ENCODE measurements at regions not wholly inside any gene's neighbourhood (a gene's known extent, or its start where the extent isn't known, plus 50 kb on each side); places are given as distances from the start of the nearest gene placed in this dataset.

DNA sequence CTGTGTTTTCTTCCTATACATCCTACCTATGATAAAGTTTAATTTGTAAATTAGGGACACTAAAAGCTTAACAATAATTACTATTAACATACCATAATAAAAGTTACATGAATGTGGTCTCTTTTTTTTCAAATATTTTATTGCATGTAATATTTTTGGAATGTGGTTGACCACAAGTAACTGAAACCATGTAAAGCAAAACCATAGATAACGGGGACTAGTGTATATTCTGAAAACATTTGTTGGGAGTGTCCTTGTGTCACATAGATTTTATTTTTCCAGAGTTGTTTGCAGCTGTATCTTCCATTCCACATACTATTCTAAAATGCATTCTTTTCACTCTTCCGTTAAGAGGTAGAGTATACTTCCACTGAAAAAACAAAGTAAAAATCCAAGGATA is 200.4 kb downstream of the KIF18A start:
- no peak for DNase-seq (ENCODE audit: low read depth in 3 of 3, low spot score in 2 of 3)

DNA sequence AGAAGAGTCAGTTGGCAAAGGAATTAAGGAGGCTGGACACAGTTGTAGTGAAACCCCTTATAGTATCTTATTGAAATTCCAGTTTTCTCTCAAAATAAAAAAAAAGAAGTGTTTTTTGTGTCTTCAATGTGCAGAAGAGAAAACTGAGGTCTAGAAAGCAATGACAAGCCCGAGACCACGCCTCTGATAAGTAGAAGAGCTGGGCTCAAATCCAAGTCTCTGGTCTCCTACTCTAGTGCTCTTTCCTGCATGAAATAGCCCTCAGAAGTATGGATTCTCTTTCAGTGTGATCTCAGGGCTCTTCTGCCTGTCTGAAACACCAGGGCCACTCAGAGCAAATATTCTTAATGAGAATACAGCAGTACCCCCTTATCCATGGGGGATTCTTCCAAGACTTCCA is 200.9 kb downstream of the KIF18A start:
- no peak for DNase-seq (ENCODE audit: low read depth in 3 of 3, low spot score in 2 of 3)

DNA sequence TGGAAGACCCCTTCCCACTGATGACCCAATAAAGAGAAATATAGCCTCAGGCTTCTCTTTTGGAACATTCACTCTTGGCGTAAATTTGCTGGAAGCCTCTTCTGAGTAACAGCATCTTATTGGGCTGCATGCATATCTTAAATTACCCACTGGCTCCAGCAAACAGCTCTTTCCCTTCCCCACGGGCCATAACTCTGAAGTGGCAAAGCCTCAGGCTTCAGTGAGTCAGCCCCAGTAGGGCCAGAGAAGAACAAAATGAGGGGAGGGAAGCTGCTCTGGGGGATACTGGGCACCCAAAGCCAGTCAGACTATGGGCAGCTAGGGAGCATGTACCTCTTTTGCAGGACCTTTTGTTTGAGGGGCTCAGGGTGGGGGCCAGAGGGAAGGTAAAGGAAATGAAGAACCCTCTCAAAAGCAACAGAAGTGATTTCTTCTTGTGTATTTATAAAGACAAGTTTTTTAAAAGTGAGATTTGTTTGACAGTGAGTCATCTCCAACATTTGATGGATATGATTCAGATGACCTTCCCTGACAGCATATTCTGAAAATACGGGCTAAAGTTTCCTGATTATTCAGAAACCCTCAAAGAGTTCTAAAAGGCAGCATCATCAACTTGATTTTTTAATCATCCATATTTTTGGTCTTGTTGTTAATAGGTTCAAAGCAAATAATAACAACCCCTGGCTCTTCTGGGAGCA is 203.4 kb downstream of the KIF18A start:
- no peak for DNase-seq (ENCODE audit: low read depth in 3 of 3, low spot score in 2 of 3)

DNA sequence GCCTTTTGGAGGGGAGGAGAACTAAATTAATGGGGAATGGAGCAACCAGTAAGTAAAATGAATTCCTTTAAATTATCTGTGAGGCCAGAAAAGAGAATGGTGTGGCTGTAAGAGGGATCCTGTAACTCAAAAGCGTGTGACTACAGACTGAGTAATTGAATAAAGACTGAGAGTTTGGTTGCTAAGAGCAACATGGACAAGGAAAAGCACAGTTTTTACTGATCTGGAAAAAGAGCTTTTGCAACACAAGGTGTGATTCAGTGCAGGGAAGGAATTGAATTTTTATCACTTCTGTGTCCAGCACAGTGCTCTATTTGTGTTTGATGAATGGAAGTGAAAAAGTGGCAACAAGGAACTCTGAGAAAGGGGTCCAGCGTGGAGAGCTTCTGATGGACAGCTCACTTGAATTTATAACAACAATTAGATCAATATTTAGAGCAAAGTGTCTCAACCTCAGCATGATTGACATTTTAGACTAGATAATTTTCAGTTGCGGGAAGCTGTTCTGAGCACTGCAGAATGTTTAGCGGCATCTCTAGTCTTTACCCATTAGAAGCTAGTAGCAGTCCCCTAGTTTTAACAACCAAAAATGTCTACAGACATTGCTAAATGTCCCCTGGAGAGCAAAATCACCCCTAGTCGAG is 202.8 kb upstream of the BDNF start:
- DNase-seq (ENCODE audit: low read depth in 3 of 3, low spot score in 2 of 3) = no peak

DNA sequence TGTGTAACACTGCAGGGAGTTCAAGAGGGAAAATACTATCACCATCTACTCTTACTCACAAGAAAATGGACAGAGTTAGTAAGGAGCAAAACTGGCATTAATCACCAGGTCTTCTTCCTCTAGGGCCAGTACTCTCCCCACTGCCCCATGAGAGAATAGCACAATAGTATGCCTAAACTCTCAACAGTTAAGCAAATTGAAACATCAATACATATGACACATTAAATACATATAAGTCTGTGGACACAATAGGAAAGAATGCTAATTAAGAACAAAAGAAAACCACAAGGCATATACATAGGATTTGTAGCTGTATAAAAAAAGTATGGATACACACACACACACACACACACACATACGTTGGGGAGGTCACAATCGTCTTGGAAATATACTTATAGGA is 197.9 kb upstream of the BDNF start:
- DNase-seq (ENCODE audit: low read depth in 3 of 3, low spot score in 2 of 3) = no peak

DNA sequence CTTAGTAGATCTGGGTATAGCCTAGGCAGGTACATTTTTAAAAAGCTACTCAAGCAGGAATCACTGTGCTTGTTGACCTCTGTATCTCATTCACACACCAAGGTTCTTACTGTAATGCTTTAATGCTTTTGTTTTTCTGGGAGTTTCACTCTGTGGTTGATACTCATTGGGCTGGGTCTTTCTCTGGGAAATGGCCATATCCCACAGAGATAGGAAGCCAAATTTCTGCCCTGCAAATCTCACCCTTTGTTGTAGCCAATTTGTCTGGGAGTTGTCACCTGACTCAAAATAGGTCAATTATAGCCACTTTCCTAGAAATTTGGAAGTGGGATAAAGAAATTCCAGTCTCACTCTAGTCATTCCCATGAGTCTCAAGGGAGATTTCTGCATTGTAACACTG is 195.8 kb upstream of the BDNF start:
- no peak for DNase-seq (ENCODE audit: low read depth in 3 of 3, low spot score in 2 of 3)

DNA sequence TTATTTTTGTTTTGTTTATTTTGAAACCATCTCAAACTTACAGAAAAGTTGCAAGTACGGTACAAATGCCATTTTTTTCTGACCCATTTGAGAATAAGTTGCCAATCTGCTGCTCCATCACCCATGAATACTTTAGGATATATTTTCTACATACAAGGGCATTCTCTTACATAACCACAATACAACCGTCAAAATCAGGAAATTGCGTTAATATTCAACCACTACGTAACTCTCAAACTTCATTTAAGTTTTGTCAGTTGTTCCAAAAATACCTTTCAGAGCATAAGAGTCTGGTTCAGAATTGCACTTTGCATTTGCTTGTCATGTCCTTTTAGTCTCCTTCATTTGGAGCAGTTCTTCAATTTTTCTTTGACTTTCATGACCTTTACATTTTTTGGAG is 194.3 kb upstream of the BDNF start:
- no peak for DNase-seq (ENCODE audit: low read depth in 3 of 3, low spot score in 2 of 3)

DNA sequence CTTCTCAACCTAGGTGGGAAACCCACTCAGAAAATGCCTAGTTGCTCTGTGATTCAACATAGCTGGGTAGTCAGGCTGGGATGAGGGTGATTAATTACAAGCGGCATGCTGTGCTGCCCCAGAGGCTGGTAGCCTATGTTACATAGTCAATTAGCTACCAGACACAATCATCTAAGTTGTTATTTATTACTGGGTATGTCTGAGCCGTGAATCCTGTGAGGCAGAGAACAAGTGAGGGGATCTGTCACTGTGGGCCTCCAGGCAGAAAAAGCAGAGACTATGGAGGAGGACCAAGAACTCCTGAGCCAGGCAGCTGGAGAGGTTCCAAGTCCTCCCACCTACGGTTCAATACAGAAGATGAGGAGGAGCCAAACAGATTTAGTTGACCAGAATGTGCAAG is 186.6 kb upstream of the BDNF start:
- no peak for DNase-seq (ENCODE audit: low read depth in 3 of 3, low spot score in 2 of 3)

DNA sequence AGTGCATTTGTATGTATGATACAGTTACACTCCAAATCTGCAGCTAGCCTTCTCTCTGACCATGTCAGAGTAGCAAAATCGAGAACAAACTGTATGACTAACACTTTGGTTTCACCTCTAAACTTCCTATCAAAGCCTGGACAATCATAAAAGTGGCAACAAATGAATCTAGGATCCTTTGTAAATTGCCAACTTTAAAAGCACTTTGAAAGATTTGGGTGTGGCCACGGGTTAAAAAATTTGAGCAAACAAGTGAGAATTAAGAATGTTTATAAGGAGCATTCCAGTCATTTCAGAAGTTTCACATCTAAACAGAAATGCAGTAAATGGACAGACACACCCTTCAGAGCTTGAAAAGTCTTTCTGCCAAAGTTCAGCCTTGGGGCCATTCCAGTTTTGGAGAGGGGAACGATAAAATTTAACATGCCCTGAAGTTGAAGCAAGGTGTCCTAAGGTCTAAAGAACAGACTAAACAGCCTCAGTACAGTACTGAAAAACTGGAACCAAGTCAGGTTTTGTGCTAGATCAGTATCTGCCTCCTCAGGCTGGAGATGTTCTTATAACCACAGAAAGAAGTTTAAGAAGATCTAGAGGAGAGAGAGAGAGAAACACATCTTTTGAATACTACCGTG is 181.9 kb upstream of the BDNF start:
- DNase-seq (ENCODE audit: low read depth in 3 of 3, low spot score in 2 of 3) = no peak

DNA sequence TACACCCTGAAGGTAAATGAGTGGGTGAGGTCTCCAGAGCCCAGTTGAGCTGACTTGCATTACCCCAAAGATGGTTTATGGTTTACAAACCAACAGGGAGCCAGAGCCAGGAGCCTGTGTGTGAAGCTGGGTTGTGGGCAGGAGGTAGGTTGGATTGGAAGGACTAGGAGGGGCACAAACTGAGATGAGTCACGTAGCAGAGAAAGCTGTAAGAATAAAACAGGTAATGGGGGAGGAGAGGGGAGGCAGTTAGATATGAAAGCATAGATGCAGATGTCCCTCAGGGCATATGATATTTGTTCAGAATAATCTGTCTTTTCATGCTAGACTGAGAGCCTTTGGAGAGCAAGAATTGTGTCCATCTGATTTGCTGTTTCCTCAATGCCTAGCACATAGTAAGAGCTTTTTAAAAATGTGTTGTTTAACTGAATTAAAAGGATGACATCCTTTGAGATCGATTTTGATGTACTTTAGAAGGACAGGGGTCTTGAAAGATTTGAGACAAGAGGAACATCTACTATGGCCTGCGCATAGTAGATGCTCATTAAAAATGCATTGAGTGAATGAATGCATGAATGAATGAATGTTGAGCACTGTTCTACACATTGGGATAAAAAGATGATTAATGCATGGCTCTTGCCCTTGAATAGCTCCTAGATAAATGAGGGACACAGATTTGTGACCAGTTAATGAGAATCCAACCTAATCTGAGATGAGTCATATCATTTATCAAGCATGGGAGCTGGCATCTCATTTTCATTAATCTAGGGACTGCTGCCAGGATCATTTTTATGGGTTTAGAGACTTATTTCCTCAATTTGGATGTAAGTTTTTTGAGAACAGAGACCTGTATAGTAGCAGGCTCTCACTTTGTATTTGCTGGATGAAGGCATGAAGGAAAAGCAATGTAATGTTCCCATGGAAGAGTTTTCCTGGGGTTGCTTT is 175.8 kb upstream of the BDNF start:
- no peak for DNase-seq (ENCODE audit: low read depth in 3 of 3, low spot score in 2 of 3)

DNA sequence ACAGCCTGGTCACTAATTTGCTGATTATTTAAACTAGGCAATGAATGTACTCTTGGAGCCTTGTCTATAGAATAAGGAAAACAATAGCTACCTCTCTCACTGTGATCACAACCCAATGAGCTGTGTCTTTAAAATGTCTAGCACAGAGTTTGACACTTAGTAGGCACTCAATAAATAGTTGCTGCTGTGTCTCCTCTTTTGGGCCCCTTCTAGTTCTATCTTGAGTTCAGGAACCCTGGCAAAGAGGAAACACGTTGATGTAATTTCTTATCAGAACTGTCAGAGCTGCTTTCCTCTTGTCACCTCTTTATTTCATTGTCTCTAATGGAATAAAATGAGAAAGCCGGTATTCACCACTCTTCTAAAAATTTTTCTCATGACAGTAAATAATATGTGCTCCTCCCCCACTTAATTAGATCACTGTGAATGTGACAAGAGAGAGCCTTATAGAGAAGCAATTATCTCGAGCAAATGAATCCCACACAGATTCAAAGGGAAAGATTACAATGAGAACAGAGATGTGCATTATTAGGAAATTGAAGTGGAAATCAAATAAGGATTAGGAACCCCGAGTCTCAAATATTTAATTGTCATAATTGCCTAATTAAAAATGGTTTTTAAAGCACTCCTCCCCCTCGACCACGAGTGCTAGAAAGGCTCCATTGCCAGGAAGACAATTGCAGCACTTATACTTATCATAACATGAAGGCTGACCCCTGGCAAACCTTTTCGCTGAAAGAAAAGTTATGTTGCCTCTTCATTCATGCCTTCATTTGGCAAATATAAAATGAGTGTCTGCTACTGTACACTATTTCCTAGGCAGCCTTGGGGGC is 175.0 kb upstream of the BDNF start:
- no peak for DNase-seq (ENCODE audit: low read depth in 3 of 3, low spot score in 2 of 3)

DNA sequence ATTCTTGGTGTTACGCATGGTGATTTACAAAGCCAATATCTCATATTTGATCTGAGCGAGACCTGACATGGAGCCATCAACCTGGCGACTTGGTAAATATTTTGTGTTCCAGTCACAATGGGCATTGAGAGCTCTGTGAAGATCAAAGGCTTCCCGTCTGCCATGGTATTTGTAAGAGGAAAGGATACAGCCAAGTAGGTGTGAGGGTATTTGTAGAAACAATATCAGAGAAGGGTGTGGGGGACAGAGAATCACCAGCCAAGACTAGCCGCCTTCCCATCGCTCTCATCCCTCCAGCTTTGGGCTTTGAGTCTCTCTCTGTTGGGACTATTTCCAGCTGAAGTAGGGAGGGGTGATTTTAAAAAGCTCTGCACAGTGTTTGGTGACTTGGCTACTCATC is 173.4 kb upstream of the BDNF start:
- DNase-seq (ENCODE audit: low read depth in 3 of 3, low spot score in 2 of 3) = no peak

DNA sequence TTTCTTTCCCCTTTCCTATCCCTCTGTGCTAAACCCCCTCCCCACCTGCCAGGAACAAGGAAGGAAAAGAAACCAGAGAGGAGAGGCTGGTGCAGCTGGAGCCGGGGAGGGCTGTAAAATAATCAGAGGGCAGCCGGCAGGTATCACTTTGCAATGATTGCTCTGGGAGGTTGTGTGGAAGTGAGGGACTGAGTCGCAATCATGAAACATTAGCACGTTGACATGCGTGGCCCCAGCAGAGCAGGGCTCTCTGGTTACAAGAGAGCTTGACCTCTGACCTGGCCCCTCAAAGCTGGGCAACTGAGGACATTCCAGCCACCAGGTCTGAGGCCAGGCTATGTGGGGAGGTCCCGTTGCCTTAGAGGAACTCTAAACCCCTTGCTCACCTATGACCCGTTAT is 170.8 kb upstream of the BDNF start:
- no peak for DNase-seq (ENCODE audit: low read depth in 3 of 3, low spot score in 2 of 3)

DNA sequence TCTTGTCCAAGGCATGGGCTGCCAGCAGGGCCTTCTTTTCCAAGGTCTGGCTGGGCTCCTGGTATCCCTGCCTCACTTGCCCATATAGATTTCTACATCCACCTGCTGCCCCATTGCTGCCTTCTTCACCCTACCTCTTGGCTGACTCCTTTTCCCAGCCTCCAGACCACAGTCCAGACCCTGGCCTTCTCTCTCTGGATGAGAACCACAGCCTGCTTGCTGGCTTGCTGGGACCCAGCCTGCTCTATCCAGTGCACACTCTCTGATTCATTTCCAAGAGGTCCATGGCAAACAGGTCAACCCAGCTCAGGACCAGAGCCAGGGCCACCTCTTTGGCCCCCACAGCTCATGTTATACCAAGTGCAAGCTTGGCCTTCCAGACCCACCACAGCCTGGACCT is 169.4 kb upstream of the BDNF start:
- DNase-seq (ENCODE audit: low read depth in 3 of 3, low spot score in 2 of 3) = no peak

DNA sequence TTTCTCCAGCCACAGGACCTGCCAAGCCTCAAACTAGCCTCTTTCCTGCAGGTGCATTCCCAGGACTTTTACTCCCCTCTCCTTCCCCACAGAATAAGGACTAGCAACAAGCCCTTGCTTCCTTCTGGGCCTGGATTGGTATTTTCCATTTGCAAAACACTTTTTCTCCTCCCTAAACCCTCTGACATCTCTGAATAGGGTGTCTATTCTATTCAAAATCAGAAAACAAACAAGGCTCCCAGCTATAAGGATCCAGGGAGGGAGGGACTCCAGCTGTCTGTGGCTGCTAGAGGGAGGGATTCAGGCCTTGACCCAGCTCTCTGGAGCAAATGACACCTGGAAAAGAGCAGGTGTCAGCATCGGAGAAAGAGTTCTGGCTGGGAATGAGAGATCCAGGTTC is 168.5 kb upstream of the BDNF start:
- DNase-seq (ENCODE audit: low read depth in 3 of 3, low spot score in 2 of 3) = no peak

DNA sequence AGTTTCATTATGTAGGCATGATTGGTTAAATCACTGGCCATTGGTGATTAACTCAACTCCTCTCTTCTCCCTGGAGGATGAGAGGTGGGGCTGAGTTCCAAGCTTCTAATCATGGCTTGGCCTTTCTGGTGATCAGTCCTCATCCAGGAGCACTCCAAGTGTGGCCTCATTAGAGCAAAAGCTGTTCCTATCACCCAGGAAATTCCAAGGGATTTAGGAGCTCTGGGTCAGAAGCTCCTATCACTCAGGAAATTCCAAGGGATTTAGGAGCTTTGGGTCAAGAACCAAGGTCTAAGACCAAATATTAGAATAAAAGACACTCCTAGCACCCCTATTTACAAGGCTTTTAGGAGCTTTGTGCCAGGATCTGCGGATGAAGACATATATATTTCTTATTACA is 168.0 kb upstream of the BDNF start:
- no peak for DNase-seq (ENCODE audit: low read depth in 3 of 3, low spot score in 2 of 3)

DNA sequence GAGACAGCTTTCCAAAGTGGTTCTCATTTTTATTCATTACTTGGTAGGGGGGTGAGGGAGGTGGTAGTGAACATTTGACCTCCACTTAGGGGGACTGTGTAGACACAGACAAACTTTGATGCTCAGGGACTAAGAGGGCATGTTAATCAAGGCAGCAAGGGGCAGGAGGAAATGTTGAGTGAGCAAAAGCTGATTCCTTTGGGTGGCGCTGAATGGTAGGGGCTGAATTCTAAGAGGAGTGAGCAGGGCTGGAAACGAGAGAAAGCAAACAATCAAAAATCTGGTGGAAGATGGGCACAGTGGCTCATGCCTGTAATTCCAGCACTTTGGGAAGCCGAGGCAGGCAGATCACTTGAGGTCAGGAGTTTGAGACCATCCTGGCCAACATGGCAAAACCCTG is 164.8 kb upstream of the BDNF start:
- DNase-seq (ENCODE audit: low read depth in 3 of 3, low spot score in 2 of 3) = no peak

DNA sequence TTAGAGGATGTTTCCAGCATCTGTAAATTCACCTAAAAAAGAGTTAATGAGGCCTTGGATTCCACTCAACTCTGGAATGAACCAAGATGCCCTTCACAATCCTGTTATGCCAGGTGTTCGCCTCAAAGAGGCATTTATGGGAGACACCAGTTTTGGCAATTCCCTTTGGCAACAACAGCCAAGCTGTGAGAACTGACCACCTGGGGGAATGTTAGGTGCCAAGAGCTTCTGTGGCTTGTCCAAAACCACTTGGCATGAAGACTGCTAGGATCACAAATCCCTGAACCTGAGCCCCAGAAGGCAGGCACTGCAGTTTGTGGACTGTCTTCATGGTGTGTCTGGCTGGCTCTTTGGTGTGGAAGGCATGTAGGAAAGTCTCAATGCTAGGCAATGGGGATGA is 164.4 kb upstream of the BDNF start:
- DNase-seq (ENCODE audit: low read depth in 3 of 3, low spot score in 2 of 3) = no peak

DNA sequence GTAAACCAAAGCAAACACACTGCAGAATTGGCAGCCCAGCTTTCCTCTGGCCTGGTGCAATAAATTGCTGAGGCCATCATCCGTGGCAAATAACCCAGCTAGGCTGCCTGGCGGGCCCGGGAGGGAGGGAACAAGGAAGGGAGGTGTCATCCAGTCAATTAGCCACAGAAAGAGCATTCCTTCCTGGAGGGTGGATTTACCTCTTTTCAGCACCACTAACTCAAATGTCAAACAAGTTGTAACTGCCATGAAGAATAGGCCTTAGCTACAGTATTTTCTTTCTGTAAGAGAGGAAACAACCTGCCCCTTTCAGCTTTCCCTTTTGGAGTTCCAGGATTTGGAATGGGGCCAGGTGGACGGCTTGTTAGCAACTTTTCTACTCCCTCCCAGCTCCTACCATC is 163.8 kb upstream of the BDNF start:
- peak; percentile 62 to 82 (median 72) for DNase-seq (ENCODE audit: low read depth in 3 of 3, low spot score in 2 of 3)

DNA sequence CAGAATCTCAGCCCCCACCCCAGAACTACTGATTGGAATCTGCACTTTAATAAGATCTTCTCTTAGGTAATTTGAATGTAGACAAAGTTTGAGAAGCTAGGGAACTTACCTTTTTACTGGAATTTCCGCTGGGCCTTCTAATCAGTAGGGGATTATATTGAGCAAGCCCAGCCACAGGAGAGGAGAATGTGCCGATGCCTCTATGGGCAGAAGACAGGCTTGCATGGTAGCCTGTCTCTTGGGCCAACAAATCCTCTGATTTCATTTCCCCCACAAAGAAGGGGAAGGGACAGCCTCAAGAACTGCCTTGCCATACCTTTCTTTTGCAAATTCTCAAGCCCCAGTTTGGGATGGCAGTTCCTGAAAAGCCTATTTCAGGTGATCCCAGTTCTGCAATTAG is 163.4 kb upstream of the BDNF start:
- DNase-seq (ENCODE audit: low read depth in 3 of 3, low spot score in 2 of 3) = no peak
